Prostate gland (tissue), 2 donors: ENCODE measurements at regions not wholly inside any gene's neighbourhood (a gene's known extent, or its start where the extent isn't known, plus 50 kb on each side); places are given as distances from the start of the nearest gene placed in this dataset.

Source experiments
- CTCF ChIP-seq, 4 experiments: fragments of 200-600 bp in 2 of 4; fragments of 450-650 bp in 2 of 4; sonication (generic) in 2 of 4; IDR thresholded peaks; 1 replicate in 3 of 4; 2 replicates in 1 of 4; pipeline ENCODE4 v1.5.1; 2016 to 2019; ENCODE audit warnings: antibody characterized with exemption in 4 of 4, mild to moderate bottlenecking in 2 of 4, moderate library complexity in 2 of 4
- POLR2A ChIP-seq: fragments of 450-650 bp; IDR thresholded peaks from one replicate; pipeline ENCODE4 v1.6.1; 2016; ENCODE audit warnings: antibody characterized with exemption, mild to moderate bottlenecking
- POLR2AphosphoS5 ChIP-seq: sonication (generic); formaldehyde crosslinking; IDR thresholded peaks from one replicate; pipeline ENCODE4 v1.6.1; 2017; ENCODE audit warnings: antibody characterized with exemption

GRCh38 chr4:181752516-181752915, 490.7 kb upstream of the TENM3 start:
- TF ChIP-seq CTCF (IDR thresholded peaks at IDR 0.05), result no peak
- no peak for TF ChIP-seq POLR2A
- TF ChIP-seq POLR2AphosphoS5, result no peak
